Hepatocyte (in vitro differentiated cells): ENCODE measurements at regions not wholly inside any gene's neighbourhood (a gene's known extent, or its start where the extent isn't known, plus 50 kb on each side); places are given as distances from the start of the nearest gene placed in this dataset.

Experiments used
- DNase-seq: peaks from one replicate; pipeline ENCODE4 v3.0.0-alpha.2; 2016; ENCODE audit warnings: low spot score
- H2AFZ ChIP-seq: fragments of 200-600 bp; sonication (generic); 2 replicates; pipeline ENCODE4 v1.6.0; 2016; ENCODE audit warnings: antibody characterized with exemption, mild to moderate bottlenecking
- H3K27ac ChIP-seq: fragments of 200-600 bp; sonication (generic); 2 replicates; pipeline ENCODE4 v1.5.1; 2016; ENCODE audit warnings: mild to moderate bottlenecking
- H3K27me3 ChIP-seq: fragments of 200-600 bp; sonication (generic); 2 replicates; pipeline ENCODE4 v1.6.1; 2016
- H3K36me3 ChIP-seq: fragments of 200-600 bp; sonication (generic); replicated peaks from 2 replicates; pipeline ENCODE4 v1.5.1; 2016; ENCODE audit warnings: low read depth; ENCODE audit not compliant: insufficient read depth
- H3K4me1 ChIP-seq: fragments of 200-600 bp; sonication (generic); 2 replicates; pipeline ENCODE4 v1.5.1; 2016; ENCODE audit warnings: mild to moderate bottlenecking, moderate library complexity; ENCODE audit not compliant: insufficient read depth
- H3K4me2 ChIP-seq: fragments of 200-600 bp; sonication (generic); 2 replicates; pipeline ENCODE4 v1.6.0; 2016
- H3K4me3 ChIP-seq: fragments of 200-600 bp; sonication (generic); 2 replicates; pipeline ENCODE4 v1.5.1; 2016; ENCODE audit warnings: mild to moderate bottlenecking
- H3K79me2 ChIP-seq: fragments of 200-600 bp; sonication (generic); 2 replicates; pipeline ENCODE4 v1.6.0; 2017; ENCODE audit warnings: mild to moderate bottlenecking
- H3K9me2 ChIP-seq: fragments of 200-600 bp; sonication (generic); replicated peaks from 2 replicates; pipeline ENCODE4 v1.6.0; 2017; ENCODE audit warnings: mild to moderate bottlenecking; ENCODE audit not compliant: insufficient read depth
- H3K9me3 ChIP-seq: fragments of 200-600 bp; sonication (generic); 2 replicates; pipeline ENCODE4 v1.5.1; 2016; ENCODE audit warnings: low read depth, mild to moderate bottlenecking
- H4K20me1 ChIP-seq: fragments of 200-600 bp; sonication (generic); 2 replicates; pipeline ENCODE4 v1.6.0; 2016; ENCODE audit warnings: mild to moderate bottlenecking; ENCODE audit not compliant: insufficient read depth, poor library complexity, severe bottlenecking
- EZH2 ChIP-seq: fragments of 200-600 bp; sonication (generic); IDR thresholded peaks from 2 replicates; pipeline ENCODE4 v1.6.1; 2016; ENCODE audit warnings: antibody characterized with exemption, mild to moderate bottlenecking, borderline replicate concordance
- EZH2phosphoT487 ChIP-seq: fragments of 200-600 bp; sonication (generic); IDR thresholded peaks from one replicate; pipeline ENCODE4 v1.6.1; 2018; ENCODE audit warnings: antibody characterized with exemption, mild to moderate bottlenecking, low read depth, moderate library complexity; ENCODE audit not compliant: unreplicated experiment, severe bottlenecking
- WGBS: methylation state at CpG from one replicate; pipeline ENCODE4 v1.1.6; 2016; ENCODE audit warnings: low lambda C conversion rate; ENCODE audit errors: missing lambda C conversion rate; 5-methylcytosine and 5-hydroxymethylcytosine counted together
- TF ChIP-seq, protein P1 (sequence below): fragments of 200-600 bp; sonication (generic); IDR thresholded peaks from 2 replicates; pipeline ENCODE4 v1.5.1; 2016; ENCODE audit warnings: antibody characterized with exemption, mild to moderate bottlenecking; ENCODE audit not compliant: poor library complexity

- Histone ChIP-seq H3K4me2 (no peak overlapping the region), H3K79me2 (no peaks in the 10 kb centered on the region), H3K9me2 (no peaks in the 10 kb centered on the region), H3K4me3 (no peak overlapping the region), H3K4me1 (no peaks in the 10 kb centered on the region), H3K36me3 (no peaks in the 10 kb centered on the region), H2AFZ (no peak overlapping the region), H3K9me3 (no peaks in the 10 kb centered on the region), H3K27me3 (no peaks in the 10 kb centered on the region), H4K20me1 (no peaks in the 10 kb centered on the region), H3K27ac (no peak overlapping the region)
- WGBS, result 93% methylated on average over 4 of the region's 4 CpGs
- DNase-seq, result no peak
- TF ChIP-seq, protein P1, sequence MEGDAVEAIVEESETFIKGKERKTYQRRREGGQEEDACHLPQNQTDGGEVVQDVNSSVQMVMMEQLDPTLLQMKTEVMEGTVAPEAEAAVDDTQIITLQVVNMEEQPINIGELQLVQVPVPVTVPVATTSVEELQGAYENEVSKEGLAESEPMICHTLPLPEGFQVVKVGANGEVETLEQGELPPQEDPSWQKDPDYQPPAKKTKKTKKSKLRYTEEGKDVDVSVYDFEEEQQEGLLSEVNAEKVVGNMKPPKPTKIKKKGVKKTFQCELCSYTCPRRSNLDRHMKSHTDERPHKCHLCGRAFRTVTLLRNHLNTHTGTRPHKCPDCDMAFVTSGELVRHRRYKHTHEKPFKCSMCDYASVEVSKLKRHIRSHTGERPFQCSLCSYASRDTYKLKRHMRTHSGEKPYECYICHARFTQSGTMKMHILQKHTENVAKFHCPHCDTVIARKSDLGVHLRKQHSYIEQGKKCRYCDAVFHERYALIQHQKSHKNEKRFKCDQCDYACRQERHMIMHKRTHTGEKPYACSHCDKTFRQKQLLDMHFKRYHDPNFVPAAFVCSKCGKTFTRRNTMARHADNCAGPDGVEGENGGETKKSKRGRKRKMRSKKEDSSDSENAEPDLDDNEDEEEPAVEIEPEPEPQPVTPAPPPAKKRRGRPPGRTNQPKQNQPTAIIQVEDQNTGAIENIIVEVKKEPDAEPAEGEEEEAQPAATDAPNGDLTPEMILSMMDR, result no peak
- TF ChIP-seq EZH2 (no peak), EZH2phosphoT487 (no peak)
Observed at GRCh38 chr3:115232167-115232566, 85.1 kb upstream of the ZBTB20 start.

- H4K20me1 ChIP-seq, result no peaks in the 10 kb centered on the region
- H3K9me2 ChIP-seq, result no peaks in the 10 kb centered on the region
- H3K27me3 ChIP-seq, result no peaks in the 10 kb centered on the region
- no peak overlapping the region for H2AFZ ChIP-seq
- 85% methylated on average over 2 of the region's 2 CpGs for WGBS
- no peak for TF ChIP-seq EZH2phosphoT487
- TF ChIP-seq, protein P1, result no peak
- TF ChIP-seq EZH2, result no peak
- H3K9me3 ChIP-seq, result no peaks in the 10 kb centered on the region
- no peak for DNase-seq
- H3K36me3 ChIP-seq, result no peaks in the 10 kb centered on the region
- H3K4me3 ChIP-seq, result no peak overlapping the region
- H3K4me1 ChIP-seq, result no peaks in the 10 kb centered on the region
- no peak overlapping the region for H3K27ac ChIP-seq
- H3K79me2 ChIP-seq, result no peaks in the 10 kb centered on the region
- H3K4me2 ChIP-seq, result no peak overlapping the region
Observed at GRCh38 chr3:115233021-115233420, 85.9 kb upstream of the ZBTB20 start.

GRCh38 chr3:115236496-115236895 lies 89.4 kb upstream of the ZBTB20 start:
- no peak for TF ChIP-seq EZH2
- TF ChIP-seq, protein P1, result no peak
- no peak for TF ChIP-seq EZH2phosphoT487

GRCh38 chr3:115239717-115240116 lies 92.6 kb upstream of the ZBTB20 start:
- DNase-seq, result peak; percentile 70
- Histone ChIP-seq H3K27me3 (no peaks in the 10 kb centered on the region), H3K4me1 (no peaks in the 10 kb centered on the region), H3K36me3 (no peaks in the 10 kb centered on the region), H3K9me2 (no peaks in the 10 kb centered on the region), H3K27ac (no peak overlapping the region), H3K9me3 (no peaks in the 10 kb centered on the region), H3K4me2 (no peak overlapping the region), H4K20me1 (no peaks in the 10 kb centered on the region), H2AFZ (no peak overlapping the region), H3K4me3 (no peak overlapping the region), H3K79me2 (no peaks in the 10 kb centered on the region)
- 45% methylated on average over 6 of the region's 6 CpGs for WGBS
- TF ChIP-seq, protein P1, result no peak
- TF ChIP-seq EZH2phosphoT487, result no peak
- no peak for TF ChIP-seq EZH2

More at GRCh38 chr3:115236496-115236895, 89.4 kb upstream of the ZBTB20 start:
- Histone ChIP-seq H3K4me3 (no peak overlapping the region), H3K9me3 (no peaks in the 10 kb centered on the region), H3K27me3 (no peaks in the 10 kb centered on the region), H3K4me2 (no peak overlapping the region), H3K36me3 (no peaks in the 10 kb centered on the region), H3K79me2 (no peaks in the 10 kb centered on the region), H3K9me2 (no peaks in the 10 kb centered on the region), H2AFZ (no peak overlapping the region), H4K20me1 (no peaks in the 10 kb centered on the region), H3K27ac (no peak overlapping the region), H3K4me1 (no peaks in the 10 kb centered on the region)
- 90% methylated on average over 2 of the region's 2 CpGs for WGBS
- no peak for DNase-seq
